ENCODE measurements at regions not wholly inside any gene's neighbourhood (a gene's known extent, or its start where the extent isn't known, plus 50 kb on each side); places are given as distances from the start of the nearest gene placed in this dataset.

GRCh38 chr14:30132196-30132595 lies 204.5 kb upstream of the PRKD1 start:
- TF ChIP-seq POLR2A (IDR thresholded peaks at IDR 0.05; ENCODE audit: low read length) (no peak), GATA1 (IDR thresholded peaks at IDR 0.05; ENCODE audit: low read depth, low read length) (no peak)

Measured in erythroblast (primary cell).